ENCODE measurements at regions not wholly inside any gene's neighbourhood (a gene's known extent, or its start where the extent isn't known, plus 50 kb on each side); places are given as distances from the start of the nearest gene placed in this dataset.
"Not testable (repeated sequence)": the region's sequence is repeated elsewhere in the genome, so short reads cannot be mapped to it uniquely, and the experiment has no call there.

GRCh38 chr5:57718155-57718554, 235.5 kb upstream of the ACTBL2 start:
- Histone ChIP-seq H3K4me3 (ENCODE audit: low read depth, low read length) (no peak overlapping the region), H3K27me3 (ENCODE audit: control insufficient read depth, insufficient read depth, low read length) (no peaks in the 10 kb centered on the region)

DNA sequence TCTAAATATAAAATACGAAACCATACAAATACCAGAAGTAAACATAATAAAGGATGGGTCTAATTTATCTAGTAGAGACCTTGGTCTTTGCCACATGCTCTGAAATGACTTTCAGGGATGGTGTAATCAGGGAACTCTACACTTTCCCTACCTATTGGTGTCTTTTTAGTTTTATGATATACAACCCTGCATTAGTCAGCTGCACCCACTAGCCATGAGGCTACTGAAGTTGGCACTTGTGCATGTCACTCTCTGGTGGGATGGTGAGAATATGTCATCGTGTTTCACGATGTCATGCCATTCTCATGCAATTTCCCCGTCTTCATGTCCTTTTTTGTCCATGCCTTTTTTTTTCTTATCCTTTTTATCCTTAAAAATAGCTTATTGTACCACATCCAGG, 234.9 kb upstream of the ACTBL2 start:
- Histone ChIP-seq H3K9ac (ENCODE audit: low read length) (no peak overlapping the region), H3K36me3 (ENCODE audit: control insufficient read depth, insufficient read depth, low read length) (no peaks in the 10 kb centered on the region), H3K4me3 (ENCODE audit: low read depth, low read length) (no peak overlapping the region), H3K4me1 (ENCODE audit: control insufficient read depth, insufficient read depth, low read length) (no peaks in the 10 kb centered on the region), H3K27me3 (ENCODE audit: control insufficient read depth, insufficient read depth, low read length) (no peaks in the 10 kb centered on the region), H3K27ac (ENCODE audit: low read depth, low read length) (no peak overlapping the region), H3K9me3 (ENCODE audit: control insufficient read depth, insufficient read depth, low read depth, low read length) (peaks cover 3% of the 10 kb centered on the region; the same call in 1 of the 2 replicates)

More at GRCh38 chr5:57718155-57718554, 235.5 kb upstream of the ACTBL2 start:
- Histone ChIP-seq H3K36me3 (ENCODE audit: control insufficient read depth, insufficient read depth, low read length) (no peaks in the 10 kb centered on the region), H3K9me3 (ENCODE audit: control insufficient read depth, insufficient read depth, low read depth, low read length) (peaks cover 3% of the 10 kb centered on the region; the same call in 1 of the 2 replicates), H3K4me1 (ENCODE audit: control insufficient read depth, insufficient read depth, low read length) (no peaks in the 10 kb centered on the region), H3K27ac (ENCODE audit: low read depth, low read length) (0 out of 2 replicates have a peak overlapping the region, but pooled peaks have one; percentile 8), H3K9ac (ENCODE audit: low read length) (no peak overlapping the region)

DNA sequence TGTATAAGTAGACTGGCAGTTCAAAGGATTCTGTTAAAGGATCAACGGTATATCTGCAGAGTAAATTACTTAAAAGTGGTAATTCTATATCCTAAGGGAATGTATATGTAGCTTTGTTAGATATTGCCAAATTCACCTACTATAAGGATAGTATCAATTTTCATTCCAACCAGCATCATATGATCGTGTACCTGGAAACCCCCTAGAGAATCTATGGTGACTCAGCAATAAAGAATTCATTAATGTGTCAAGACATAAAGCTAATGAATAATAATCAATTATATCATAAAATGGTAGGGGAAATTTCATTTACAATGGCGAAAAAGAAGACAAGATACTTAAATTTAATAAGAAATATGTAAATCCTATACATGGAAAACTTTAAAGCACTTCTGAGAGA, 234.1 kb upstream of the ACTBL2 start:
- no peak overlapping the region for H3K27ac ChIP-seq (ENCODE audit: low read depth, low read length)
- no peaks in the 10 kb centered on the region for H3K36me3 ChIP-seq (ENCODE audit: control insufficient read depth, insufficient read depth, low read length)
- H3K4me3 ChIP-seq (ENCODE audit: low read depth, low read length) = no peak overlapping the region
- H3K9me3 ChIP-seq (ENCODE audit: control insufficient read depth, insufficient read depth, low read depth, low read length) = peaks cover 3% of the 10 kb centered on the region; the same call in 1 of the 2 replicates
- H3K9ac ChIP-seq (ENCODE audit: low read length) = no peak overlapping the region
- H3K27me3 ChIP-seq (ENCODE audit: control insufficient read depth, insufficient read depth, low read length) = no peaks in the 10 kb centered on the region
- H3K4me1 ChIP-seq (ENCODE audit: control insufficient read depth, insufficient read depth, low read length) = no peaks in the 10 kb centered on the region

GRCh38 chr5:57715296-57715695, 232.7 kb upstream of the ACTBL2 start:
- Histone ChIP-seq H3K4me1 (ENCODE audit: control insufficient read depth, insufficient read depth, low read length) (no peaks in the 10 kb centered on the region), H3K36me3 (ENCODE audit: control insufficient read depth, insufficient read depth, low read length) (no peaks in the 10 kb centered on the region), H3K27ac (ENCODE audit: low read depth, low read length) (no peak overlapping the region), H3K4me3 (ENCODE audit: low read depth, low read length) (no peak overlapping the region), H3K9me3 (ENCODE audit: control insufficient read depth, insufficient read depth, low read depth, low read length) (peaks cover 3% of the 10 kb centered on the region; the same call in 1 of the 2 replicates), H3K9ac (ENCODE audit: low read length) (no peak overlapping the region), H3K27me3 (ENCODE audit: control insufficient read depth, insufficient read depth, low read length) (no peaks in the 10 kb centered on the region)

DNA sequence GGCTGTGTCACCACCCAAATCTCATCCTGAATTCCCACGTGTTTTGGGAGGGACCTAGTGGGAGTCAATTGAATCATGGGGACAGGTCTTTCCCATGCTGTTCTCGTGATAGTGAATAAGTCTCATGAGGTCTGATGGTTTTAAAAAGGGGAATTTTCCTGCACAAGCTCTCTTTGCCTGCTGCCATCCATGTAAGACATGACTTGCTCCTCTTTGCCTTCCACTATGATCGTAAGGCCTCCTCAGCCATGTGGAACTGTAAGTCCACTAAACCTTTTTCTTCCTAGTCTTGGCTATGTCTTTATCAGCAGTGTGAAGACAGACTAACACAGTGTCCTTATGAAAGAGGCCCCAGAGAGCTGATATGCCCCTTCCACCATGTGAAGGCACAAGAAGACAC, 230.9 kb upstream of the ACTBL2 start:
- H3K27ac ChIP-seq (ENCODE audit: low read depth, low read length); H3K4me3 ChIP-seq (ENCODE audit: low read depth, low read length); H3K9me3 ChIP-seq (ENCODE audit: control insufficient read depth, insufficient read depth, low read depth, low read length); H3K27me3 ChIP-seq (ENCODE audit: control insufficient read depth, insufficient read depth, low read length); H3K36me3 ChIP-seq (ENCODE audit: control insufficient read depth, insufficient read depth, low read length); H3K9ac ChIP-seq (ENCODE audit: low read length); H3K4me1 ChIP-seq (ENCODE audit: control insufficient read depth, insufficient read depth, low read length): not testable (repeated sequence)

DNA sequence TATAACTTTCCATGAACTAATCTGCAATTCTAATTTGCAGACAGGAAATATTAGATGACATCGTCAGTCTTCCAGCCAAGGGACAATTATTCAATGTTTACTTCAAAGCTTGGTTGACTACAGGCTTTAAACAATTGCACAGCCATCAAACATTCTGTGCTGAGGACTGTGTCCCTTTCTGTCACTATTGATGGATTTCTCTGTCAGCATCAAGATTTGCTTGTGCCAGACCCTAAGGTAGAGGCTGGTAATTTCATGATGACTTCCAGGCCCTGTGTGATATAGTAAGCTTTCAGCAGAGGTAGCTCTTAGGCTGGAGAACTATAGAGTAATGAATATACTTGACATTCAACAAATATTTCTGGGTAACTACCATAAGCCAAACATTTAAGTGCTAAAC, 229.3 kb upstream of the ACTBL2 start:
- Histone ChIP-seq H3K36me3 (ENCODE audit: control insufficient read depth, insufficient read depth, low read length) (no peaks in the 10 kb centered on the region), H3K9ac (ENCODE audit: low read length) (no peak overlapping the region), H3K27ac (ENCODE audit: low read depth, low read length) (no peak overlapping the region), H3K4me1 (ENCODE audit: control insufficient read depth, insufficient read depth, low read length) (no peaks in the 10 kb centered on the region), H3K9me3 (ENCODE audit: control insufficient read depth, insufficient read depth, low read depth, low read length) (peaks cover 9% of the 10 kb centered on the region; the same call in 1 of the 2 replicates), H3K27me3 (ENCODE audit: control insufficient read depth, insufficient read depth, low read length) (no peaks in the 10 kb centered on the region), H3K4me3 (ENCODE audit: low read depth, low read length) (no peak overlapping the region)

DNA sequence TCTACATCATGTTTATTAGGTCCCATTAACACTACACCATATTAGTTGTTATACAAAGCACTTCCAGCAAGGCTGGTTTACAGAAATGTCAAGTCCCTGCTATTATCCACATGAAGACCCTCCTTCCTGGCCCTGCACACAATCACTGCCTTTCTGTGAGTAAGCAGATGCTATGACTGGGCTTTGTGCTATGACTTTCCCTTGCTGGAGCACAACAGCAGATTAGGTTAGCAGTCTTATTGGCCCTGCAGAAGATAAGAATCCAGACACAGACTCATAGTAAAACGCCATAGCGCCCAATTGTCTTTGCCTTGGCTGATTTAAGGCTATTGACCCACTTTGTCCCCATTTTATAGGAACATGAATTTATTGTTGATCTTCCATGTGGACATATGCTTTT, 228.9 kb upstream of the ACTBL2 start:
- no peak overlapping the region for H3K4me3 ChIP-seq (ENCODE audit: low read depth, low read length)
- H3K9ac ChIP-seq (ENCODE audit: low read length) = no peak overlapping the region
- H3K9me3 ChIP-seq (ENCODE audit: control insufficient read depth, insufficient read depth, low read depth, low read length) = peaks cover 9% of the 10 kb centered on the region; the same call in 1 of the 2 replicates
- no peaks in the 10 kb centered on the region for H3K27me3 ChIP-seq (ENCODE audit: control insufficient read depth, insufficient read depth, low read length)
- no peaks in the 10 kb centered on the region for H3K36me3 ChIP-seq (ENCODE audit: control insufficient read depth, insufficient read depth, low read length)
- no peaks in the 10 kb centered on the region for H3K4me1 ChIP-seq (ENCODE audit: control insufficient read depth, insufficient read depth, low read length)
- H3K27ac ChIP-seq (ENCODE audit: low read depth, low read length) = no peak overlapping the region

DNA sequence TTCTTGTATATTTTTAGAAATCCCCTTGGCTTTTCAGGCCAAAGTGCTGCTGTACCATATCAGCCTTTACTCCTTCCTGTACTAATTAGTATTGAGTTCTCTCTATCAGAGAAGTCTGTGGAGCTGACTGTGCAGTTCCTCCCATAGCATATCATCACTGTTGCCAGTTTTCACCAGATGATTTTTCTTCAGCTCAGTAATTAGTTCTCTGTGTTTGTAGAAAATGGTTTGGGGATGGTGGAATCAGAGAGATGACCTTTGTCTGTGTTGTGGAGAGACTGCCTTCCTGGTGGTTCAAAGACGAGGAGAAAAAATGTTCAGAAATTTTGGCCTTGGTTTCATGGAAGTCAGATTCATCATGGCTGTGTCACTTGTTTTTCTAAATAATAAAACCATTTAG, 227.5 kb upstream of the ACTBL2 start:
- Histone ChIP-seq H3K9ac (ENCODE audit: low read length) (no peak overlapping the region), H3K36me3 (ENCODE audit: control insufficient read depth, insufficient read depth, low read length) (no peaks in the 10 kb centered on the region), H3K4me3 (ENCODE audit: low read depth, low read length) (no peak overlapping the region), H3K27me3 (ENCODE audit: control insufficient read depth, insufficient read depth, low read length) (no peaks in the 10 kb centered on the region), H3K9me3 (ENCODE audit: control insufficient read depth, insufficient read depth, low read depth, low read length) (peaks cover 9% of the 10 kb centered on the region; the same call in 1 of the 2 replicates), H3K4me1 (ENCODE audit: control insufficient read depth, insufficient read depth, low read length) (no peaks in the 10 kb centered on the region), H3K27ac (ENCODE audit: low read depth, low read length) (no peak overlapping the region)

GRCh38 chr5:57705769-57706168, 223.2 kb upstream of the ACTBL2 start:
- Histone ChIP-seq H3K27me3 (ENCODE audit: control insufficient read depth, insufficient read depth, low read length) (no peaks in the 10 kb centered on the region), H3K27ac (ENCODE audit: low read depth, low read length) (no peak overlapping the region), H3K9ac (ENCODE audit: low read length) (no peak overlapping the region), H3K36me3 (ENCODE audit: control insufficient read depth, insufficient read depth, low read length) (no peaks in the 10 kb centered on the region), H3K4me3 (ENCODE audit: low read depth, low read length) (no peak overlapping the region), H3K4me1 (ENCODE audit: control insufficient read depth, insufficient read depth, low read length) (no peaks in the 10 kb centered on the region), H3K9me3 (ENCODE audit: control insufficient read depth, insufficient read depth, low read depth, low read length) (peaks cover 6% of the 10 kb centered on the region; the same call in 1 of the 2 replicates)

- Histone ChIP-seq H3K27me3 (ENCODE audit: control insufficient read depth, insufficient read depth, low read length) (no peaks in the 10 kb centered on the region), H3K27ac (ENCODE audit: low read depth, low read length) (no peak overlapping the region), H3K4me3 (ENCODE audit: low read depth, low read length) (no peak overlapping the region), H3K36me3 (ENCODE audit: control insufficient read depth, insufficient read depth, low read length) (no peaks in the 10 kb centered on the region), H3K9me3 (ENCODE audit: control insufficient read depth, insufficient read depth, low read depth, low read length) (no peaks in the 10 kb centered on the region), H3K9ac (ENCODE audit: low read length) (no peak overlapping the region), H3K4me1 (ENCODE audit: control insufficient read depth, insufficient read depth, low read length) (peaks cover 9% of the 10 kb centered on the region)
These were observed 221.1 kb upstream of the ACTBL2 start for GRCh38 chr5:57703721-57704120.

DNA sequence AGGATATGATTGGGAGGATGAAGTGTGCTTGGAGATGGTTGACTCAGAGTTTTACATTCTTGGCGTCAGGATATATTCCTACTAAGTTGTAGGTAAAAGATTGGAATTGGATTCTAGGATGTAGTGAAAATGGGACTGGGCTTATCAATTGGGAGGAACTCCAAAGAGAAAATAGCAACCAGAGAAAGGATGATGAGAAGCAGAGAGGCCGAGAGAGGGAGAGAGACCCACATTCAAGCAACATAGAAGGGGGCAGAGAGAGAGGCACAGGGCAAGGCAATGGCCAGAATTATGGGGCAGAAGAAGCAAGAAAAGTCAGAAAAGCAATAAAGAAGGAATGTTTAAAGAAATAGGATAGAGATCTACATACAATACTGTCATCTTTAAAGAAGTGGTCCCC, 217.9 kb upstream of the ACTBL2 start:
- Histone ChIP-seq H3K4me1 (ENCODE audit: control insufficient read depth, insufficient read depth, low read length) (peaks cover 16% of the 10 kb centered on the region), H3K9ac (ENCODE audit: low read length) (no peak overlapping the region)

GRCh38 chr5:57700072-57700471, 217.5 kb upstream of the ACTBL2 start:
- Histone ChIP-seq H3K4me3 (ENCODE audit: low read depth, low read length) (no peak overlapping the region), H3K27me3 (ENCODE audit: control insufficient read depth, insufficient read depth, low read length) (no peaks in the 10 kb centered on the region), H3K9me3 (ENCODE audit: control insufficient read depth, insufficient read depth, low read depth, low read length) (no peaks in the 10 kb centered on the region), H3K36me3 (ENCODE audit: control insufficient read depth, insufficient read depth, low read length) (no peaks in the 10 kb centered on the region), H3K4me1 (ENCODE audit: control insufficient read depth, insufficient read depth, low read length) (peaks cover 16% of the 10 kb centered on the region), H3K9ac (ENCODE audit: low read length) (no peak overlapping the region), H3K27ac (ENCODE audit: low read depth, low read length) (no peak overlapping the region)

More for the DNA sequence above, 217.9 kb upstream of the ACTBL2 start:
- H3K36me3 ChIP-seq (ENCODE audit: control insufficient read depth, insufficient read depth, low read length) = no peaks in the 10 kb centered on the region
- H3K27ac ChIP-seq (ENCODE audit: low read depth, low read length) = no peak overlapping the region
- no peaks in the 10 kb centered on the region for H3K27me3 ChIP-seq (ENCODE audit: control insufficient read depth, insufficient read depth, low read length)
- H3K4me3 ChIP-seq (ENCODE audit: low read depth, low read length) = no peak overlapping the region
- no peaks in the 10 kb centered on the region for H3K9me3 ChIP-seq (ENCODE audit: control insufficient read depth, insufficient read depth, low read depth, low read length)
